ENCODE measurements at regions not wholly inside any gene's neighbourhood (a gene's known extent, or its start where the extent isn't known, plus 50 kb on each side); places are given as distances from the start of the nearest gene placed in this dataset. TPM values are rescaled to one million over a fixed set of nuclear protein-coding genes. Genes with fewer than 3 reads are reported as not detected.

GRCh38 chr9:1962588-1963106 is 52.5 kb upstream of the SMARCA2 start:
- no peak overlapping the region for H3K27ac Mint-ChIP-seq
- peaks cover 0 to 3% (median 0%) of the 10 kb centered on the region in 7 donors for H3K9me3 Mint-ChIP-seq
- no peaks in the 10 kb centered on the region for H3K4me1 Mint-ChIP-seq
- H3K4me3 Mint-ChIP-seq = no peak overlapping the region
- Histone ChIP-seq H3K36me3 (replicated peaks in 1 of 2; ENCODE audit: control insufficient read depth in 1 of 2, insufficient read depth in 2 of 2, low read length in 2 of 2) (no peaks in the 10 kb centered on the region), H3K79me2 (ENCODE audit: insufficient read depth, low read length) (no peaks in the 10 kb centered on the region), H2AFZ (ENCODE audit: insufficient read depth, low read depth, low read length, poor library complexity, severe bottlenecking) (no peak overlapping the region), H4K20me1 (ENCODE audit: insufficient read depth, low read length) (no peaks in the 10 kb centered on the region), H3K4me2 (replicated peaks; ENCODE audit: extremely low read depth, low read length, poor library complexity, severe bottlenecking) (no peak overlapping the region), H3K4me1 (ENCODE audit: control insufficient read depth in 1 of 2, insufficient read depth in 2 of 2, low read length in 2 of 2) (no peaks in the 10 kb centered on the region), H3K9me3 (replicated peaks in 1 of 2; ENCODE audit: control insufficient read depth in 1 of 2, insufficient read depth in 1 of 2, low read length in 2 of 2) (no peaks in the 10 kb centered on the region), H3K9ac (ENCODE audit: insufficient read depth, low read length, poor library complexity, severe bottlenecking) (no peak overlapping the region), H3K27me3 (ENCODE audit: control insufficient read depth in 2 of 2, insufficient read depth in 2 of 2, low read length in 2 of 2) (no peaks in the 10 kb centered on the region), H3K4me3 (replicated peaks in 1 of 3; ENCODE audit: low read depth in 2 of 3, low read length in 3 of 3) (no peak overlapping the region), H3K27ac (ENCODE audit: low read depth in 1 of 2, low read length in 2 of 2) (no peak overlapping the region)
- DNase-seq = no peak
- no peak for TF ChIP-seq CTCF (IDR thresholded peaks at IDR 0.05)
- intact Hi-C loops (cut with micrococcal nuclease) = no loop called here
- no peaks in the 10 kb centered on the region for H3K36me3 Mint-ChIP-seq
- peaks cover 2 to 4% (median 2%) of the 10 kb centered on the region in 3 donors for H3K27me3 Mint-ChIP-seq (ENCODE audit: low read depth in 3 of 3)

GRCh38 chr9:1964093-1964492 is 51.1 kb upstream of the SMARCA2 start:
- Mint-ChIP-seq H3K9me3 (peaks cover 0 to 4% (median 0%) of the 10 kb centered on the region in 7 donors), H3K4me3 (no peak overlapping the region), H3K36me3 (no peaks in the 10 kb centered on the region), H3K4me1 (no peaks in the 10 kb centered on the region), H3K27ac (peak overlapping the region in 1 of 7 donors; percentile 26), H3K27me3 (ENCODE audit: low read depth in 3 of 3) (peaks cover 2 to 3% (median 2%) of the 10 kb centered on the region in 3 donors)
- H3K4me2 ChIP-seq (replicated peaks; ENCODE audit: extremely low read depth, low read length, poor library complexity, severe bottlenecking) = no peak overlapping the region
- H3K27ac ChIP-seq (ENCODE audit: low read depth in 1 of 2, low read length in 2 of 2) = no peak overlapping the region
- TF ChIP-seq CTCF (IDR thresholded peaks at IDR 0.05) = no peak
- H3K79me2 ChIP-seq (ENCODE audit: insufficient read depth, low read length) = no peaks in the 10 kb centered on the region
- no peak overlapping the region for H3K4me3 ChIP-seq (replicated peaks in 1 of 3; ENCODE audit: low read depth in 2 of 3, low read length in 3 of 3)
- no peaks in the 10 kb centered on the region for H4K20me1 ChIP-seq (ENCODE audit: insufficient read depth, low read length)
- DNase-seq = no peak
- WGBS (ENCODE audit: insufficient coverage) = 100% methylated on average over 1 of the region's 2 CpGs
- H3K4me1 ChIP-seq (ENCODE audit: control insufficient read depth in 1 of 2, insufficient read depth in 2 of 2, low read length in 2 of 2) = no peaks in the 10 kb centered on the region
- H3K36me3 ChIP-seq (replicated peaks in 1 of 2; ENCODE audit: control insufficient read depth in 1 of 2, insufficient read depth in 2 of 2, low read length in 2 of 2) = no peaks in the 10 kb centered on the region
- intact Hi-C loops (cut with micrococcal nuclease) = no loop called here
- no peaks in the 10 kb centered on the region for H3K9me3 ChIP-seq (replicated peaks in 1 of 2; ENCODE audit: control insufficient read depth in 1 of 2, insufficient read depth in 1 of 2, low read length in 2 of 2)
- no peaks in the 10 kb centered on the region for H3K27me3 ChIP-seq (ENCODE audit: control insufficient read depth in 2 of 2, insufficient read depth in 2 of 2, low read length in 2 of 2)
- H3K9ac ChIP-seq (ENCODE audit: insufficient read depth, low read length, poor library complexity, severe bottlenecking) = no peak overlapping the region
- H2AFZ ChIP-seq (ENCODE audit: insufficient read depth, low read depth, low read length, poor library complexity, severe bottlenecking) = no peak overlapping the region

Small RNA genes lying in the stretch of these regions (small RNA-seq; reads per million reads assigned to genes)
- not detected for gene RNA5SP279 (ENCODE audit: insufficient read length, low read depth)

All from CD14-positive monocyte (primary cell).